ENCODE measurements at regions not wholly inside any gene's neighbourhood (a gene's known extent, or its start where the extent isn't known, plus 50 kb on each side); places are given as distances from the start of the nearest gene placed in this dataset.

GRCh38 chr1:87922885-87923284 lies 594.2 kb downstream of the LMO4 start:
- TF ChIP-seq CTCF (conservative IDR thresholded peaks at IDR 0.05 in 1 of 2, IDR thresholded peaks at IDR 0.05 in 1 of 2; ENCODE audit: extremely low read depth in 1 of 2, insufficient read depth in 1 of 2, low read depth in 1 of 2, low read length in 2 of 2) (no peak), EZH2 (IDR thresholded peaks at IDR 0.05; ENCODE audit: borderline replicate concordance, low read length) (no peak)
